KG1 (cell line): ENCODE measurements at regions not wholly inside any gene's neighbourhood (a gene's known extent, or its start where the extent isn't known, plus 50 kb on each side); places are given as distances from the start of the nearest gene placed in this dataset.
"Not testable (repeated sequence)": the region's sequence is repeated elsewhere in the genome, so short reads cannot be mapped to it uniquely, and the experiment has no call there.

Experiments used
- DNase-seq: peaks from one replicate; lab custom pipeline; 2025; lab: John Stamatoyannopoulos, UW

DNA sequence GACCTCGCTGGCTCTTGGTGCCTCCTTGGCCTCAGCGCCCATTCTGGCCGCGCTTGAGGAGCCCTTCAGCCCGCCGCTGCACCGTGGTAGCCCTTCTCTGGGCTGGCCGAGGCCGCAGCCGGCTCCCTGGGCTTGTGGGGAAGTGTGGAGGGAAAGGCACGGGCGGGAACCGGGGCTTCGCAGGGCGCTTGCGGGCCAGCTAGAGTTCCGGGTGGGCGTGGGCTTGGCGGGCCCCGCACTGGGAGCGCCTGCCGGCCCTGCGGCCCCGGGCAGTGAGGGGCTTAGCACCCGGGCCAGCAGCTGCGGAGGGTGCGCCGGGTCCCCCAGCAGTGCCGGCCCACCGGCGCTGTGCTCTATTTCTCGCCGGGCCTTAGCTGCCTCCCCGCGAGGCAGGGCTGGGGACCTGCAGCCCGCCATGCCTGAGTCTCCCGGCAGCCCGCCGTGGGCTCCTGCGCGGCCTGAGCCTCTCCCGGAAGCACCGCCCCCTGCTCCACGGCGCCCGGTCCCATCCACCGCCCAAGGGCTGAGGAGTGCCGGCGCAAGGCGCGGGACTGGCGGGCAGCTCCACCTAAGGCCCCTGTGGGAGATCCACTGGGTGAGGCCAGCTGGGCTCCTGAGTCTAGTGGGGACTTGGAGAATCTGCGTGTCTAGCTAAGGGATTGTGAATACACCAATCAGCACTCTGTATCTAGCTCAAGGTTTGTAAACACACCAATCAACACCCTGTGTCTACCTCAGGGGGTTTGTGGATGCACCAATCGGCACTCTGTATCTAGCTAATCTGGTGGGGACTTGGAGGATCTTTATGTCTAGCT is 141.1 kb downstream of the SLCO4C1 start:
- not testable (repeated sequence) for DNase-seq

DNA sequence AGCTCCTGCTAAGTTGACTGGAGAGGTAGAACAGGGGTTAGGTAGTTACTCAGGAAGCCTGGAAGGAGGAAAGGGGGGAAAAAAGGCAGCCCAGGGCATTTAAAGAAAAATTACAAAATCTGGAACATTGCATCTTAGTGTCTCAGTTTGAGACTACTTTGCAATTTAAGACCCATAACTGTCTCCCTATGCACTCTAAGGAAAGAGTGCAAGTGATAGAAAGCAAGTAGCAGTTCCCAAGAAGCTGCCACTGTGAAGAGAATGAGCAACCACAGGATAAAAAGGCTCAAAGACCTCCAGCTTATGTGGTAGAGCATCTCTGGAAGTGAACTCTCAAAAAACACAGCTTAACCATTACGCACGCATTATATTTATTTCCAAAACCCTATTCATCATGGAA is 141.8 kb downstream of the SLCO4C1 start:
- DNase-seq = no peak

DNA sequence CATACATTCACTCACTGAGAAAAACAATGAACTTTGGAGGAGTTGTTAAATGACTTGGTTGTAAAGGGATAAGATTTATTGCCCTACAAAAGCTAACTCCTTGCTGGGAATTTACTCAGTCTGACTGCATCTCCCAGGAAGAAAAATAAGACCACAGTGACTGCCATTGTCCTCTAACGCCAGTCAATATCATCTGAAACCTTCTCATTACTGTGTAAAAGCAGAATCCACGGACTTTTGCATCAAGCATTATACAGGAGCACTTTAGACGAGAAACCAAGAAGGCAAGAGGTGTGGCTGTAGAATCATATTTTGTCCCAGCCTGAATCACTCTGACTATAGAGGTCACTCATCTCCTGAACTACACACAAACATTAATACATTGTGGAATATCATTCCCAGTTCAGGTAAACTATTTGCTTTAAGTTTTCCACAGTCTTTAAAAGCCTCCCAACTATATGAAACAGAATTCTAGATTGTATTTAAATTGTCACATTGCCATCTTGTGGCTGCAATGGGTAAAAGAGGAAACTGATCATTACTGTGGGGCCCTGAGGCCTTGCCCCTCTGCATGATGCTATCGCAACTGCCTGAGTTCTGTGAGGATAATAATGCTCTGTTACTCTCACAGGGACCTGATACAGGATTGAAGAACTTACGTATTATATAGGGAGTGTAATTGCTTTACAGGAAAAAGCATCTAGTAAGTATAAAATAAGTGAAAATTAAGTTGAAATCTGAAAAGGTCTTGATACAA is 142.9 kb downstream of the SLCO4C1 start:
- peak; percentile 4 for DNase-seq

DNA sequence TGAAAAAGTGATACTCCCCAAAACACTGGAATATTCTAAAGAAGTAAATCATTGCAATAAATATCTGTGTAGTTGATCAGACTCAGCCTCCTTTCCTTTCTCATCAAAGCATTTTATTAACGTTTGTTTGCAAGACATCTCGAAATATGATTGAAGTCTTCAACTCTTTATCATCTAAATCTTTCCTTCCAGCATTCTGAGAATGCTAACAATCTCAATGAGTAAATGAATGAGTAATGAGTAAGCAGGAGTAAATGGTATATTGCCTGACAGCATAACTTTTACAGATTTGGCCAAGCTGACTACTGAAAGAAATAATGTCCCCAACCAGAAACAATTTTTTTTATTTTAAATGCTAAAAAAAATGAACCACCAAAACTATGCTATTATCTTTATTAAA is 157.1 kb downstream of the SLCO4C1 start:
- no peak for DNase-seq

DNA sequence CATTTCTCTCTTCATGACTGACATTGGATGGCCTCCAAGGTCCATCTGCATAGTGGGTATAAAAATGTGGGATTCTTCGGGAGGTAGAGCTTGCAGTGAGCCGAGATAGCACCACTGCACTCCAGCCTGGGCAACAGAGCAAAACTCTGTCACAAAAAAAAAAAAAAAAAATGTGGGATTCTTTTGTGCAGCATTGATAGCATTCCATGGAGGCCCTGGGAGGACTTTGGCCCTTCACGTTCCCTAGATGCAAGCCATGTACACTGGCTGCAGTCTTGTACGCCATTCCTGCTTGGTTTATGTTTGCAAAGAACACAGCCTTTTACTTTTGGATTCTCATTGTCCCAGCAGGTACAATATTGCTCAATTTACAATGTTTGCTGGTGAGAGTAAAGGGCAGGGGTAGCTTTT is 157.8 kb downstream of the SLCO4C1 start:
- DNase-seq = no peak

DNA sequence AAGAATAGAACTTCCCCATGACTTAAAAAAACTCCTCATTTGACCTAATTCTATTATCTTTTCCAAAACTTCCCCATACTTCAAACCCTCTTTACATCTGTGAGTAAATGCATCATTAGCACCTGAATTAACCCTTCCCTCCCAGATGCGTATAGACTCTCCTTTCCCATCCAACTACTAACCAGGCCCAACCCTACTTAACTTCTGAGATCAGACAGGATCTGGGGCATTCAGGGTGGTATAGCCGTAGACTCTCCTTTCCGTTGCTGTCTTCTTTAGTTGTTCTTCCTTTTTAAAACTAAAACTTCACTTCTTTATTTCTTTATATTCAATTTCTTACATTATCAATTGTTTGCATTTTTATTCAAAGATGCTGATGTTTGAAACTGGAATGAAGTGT is 165.2 kb downstream of the SLCO4C1 start:
- no peak for DNase-seq

DNA sequence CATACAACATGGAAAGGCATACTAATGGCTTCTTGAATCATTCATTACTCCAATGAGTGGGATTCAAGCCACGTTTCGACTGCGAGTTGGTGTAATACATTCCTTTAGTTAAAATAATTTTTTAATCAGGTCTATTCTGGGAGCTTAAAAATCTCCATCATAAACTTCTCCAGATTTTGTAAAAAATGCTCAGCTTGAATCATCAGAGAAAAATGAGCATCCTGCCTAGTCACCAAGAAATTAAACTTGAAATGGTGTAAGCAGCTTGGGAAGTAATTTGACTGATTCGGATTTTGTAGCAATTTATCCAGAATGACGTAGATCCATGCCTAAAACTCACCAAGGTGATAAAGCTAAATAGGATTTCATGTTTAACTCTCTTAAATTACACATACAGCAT is 165.7 kb downstream of the SLCO4C1 start:
- no peak for DNase-seq

DNA sequence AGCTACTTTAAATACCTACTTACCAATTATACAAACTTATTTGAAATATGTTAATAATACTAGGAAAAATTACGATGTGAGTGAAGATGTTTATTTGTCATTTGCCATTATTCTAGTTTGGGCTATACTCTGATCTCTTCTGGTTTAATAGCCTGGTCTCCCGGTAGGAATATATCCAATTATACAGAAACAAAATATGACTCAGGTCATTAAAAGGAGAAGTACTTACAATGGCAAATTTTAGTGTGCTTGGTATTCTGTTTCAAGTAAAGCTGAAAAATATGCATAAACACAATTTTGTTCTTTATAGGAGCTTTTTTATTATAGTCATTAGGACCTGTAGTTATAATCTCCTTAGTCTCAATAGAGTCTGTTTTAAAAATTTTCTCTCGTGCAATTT is 176.8 kb downstream of the SLCO4C1 start:
- DNase-seq = no peak

DNA sequence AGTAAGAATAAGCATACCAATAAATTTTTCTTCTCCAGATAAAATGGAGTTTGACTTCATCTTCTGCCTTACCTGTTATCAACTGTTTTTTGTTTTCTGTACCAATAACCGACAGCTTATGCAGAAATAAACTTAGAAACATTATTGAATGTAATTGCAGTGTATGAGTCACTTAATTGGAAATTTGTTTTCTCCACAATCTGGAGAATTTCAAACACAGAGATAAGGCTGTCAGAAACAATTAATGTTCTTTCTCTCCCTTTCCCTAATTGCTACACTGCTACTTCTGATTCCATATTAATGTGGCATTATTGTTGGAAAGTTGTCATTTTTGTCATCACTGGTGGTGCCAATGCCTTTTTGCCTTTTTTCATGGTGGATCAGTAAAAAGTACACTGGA is 180.3 kb downstream of the SLCO4C1 start:
- DNase-seq = no peak

DNA sequence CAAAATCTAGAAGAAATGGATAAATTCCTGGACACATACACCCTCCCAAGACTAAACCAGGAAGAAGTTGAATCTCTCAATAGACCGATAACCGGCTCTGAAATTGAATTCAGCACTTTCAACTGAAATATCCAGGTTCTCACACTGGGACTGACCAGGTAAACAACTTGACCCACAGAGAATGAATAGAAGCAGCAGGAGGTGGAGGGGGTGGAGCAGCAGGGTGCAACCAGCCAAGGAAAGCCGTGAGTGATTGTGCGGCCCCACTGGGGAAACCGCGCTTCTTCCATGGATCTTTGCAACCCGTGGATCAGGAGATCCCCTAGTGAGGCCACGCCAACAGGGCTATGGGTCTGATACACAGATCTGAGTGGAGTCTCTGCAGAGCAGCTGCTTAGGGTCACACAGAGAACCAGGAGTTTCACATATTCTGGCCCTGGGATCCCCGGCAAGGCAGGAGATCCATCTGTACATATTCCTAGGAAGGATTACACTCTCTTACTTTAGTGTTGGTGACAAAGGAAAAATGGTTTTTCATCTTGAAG is 181.5 kb downstream of the SLCO4C1 start:
- no peak for DNase-seq

DNA sequence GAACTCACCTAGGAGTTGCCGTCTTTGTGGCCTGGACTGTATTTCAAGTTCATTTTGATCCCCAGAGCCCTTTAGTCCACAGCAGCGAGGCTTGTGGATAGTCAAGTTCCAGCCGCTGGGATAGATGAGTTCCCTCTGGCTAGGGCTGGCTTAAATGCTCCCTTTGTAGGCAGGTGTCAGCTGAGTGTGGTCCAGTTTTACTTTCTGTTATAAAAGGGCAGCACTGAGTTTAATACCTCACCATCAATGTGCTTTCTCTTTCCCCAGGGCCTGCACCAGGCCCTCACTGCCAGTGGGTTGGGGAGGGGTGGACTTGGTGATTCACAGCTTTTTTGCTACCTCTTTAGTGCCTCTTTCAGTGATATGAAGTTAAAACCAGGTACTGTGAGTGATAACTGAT is 188.2 kb downstream of the SLCO4C1 start:
- DNase-seq = no peak

DNA sequence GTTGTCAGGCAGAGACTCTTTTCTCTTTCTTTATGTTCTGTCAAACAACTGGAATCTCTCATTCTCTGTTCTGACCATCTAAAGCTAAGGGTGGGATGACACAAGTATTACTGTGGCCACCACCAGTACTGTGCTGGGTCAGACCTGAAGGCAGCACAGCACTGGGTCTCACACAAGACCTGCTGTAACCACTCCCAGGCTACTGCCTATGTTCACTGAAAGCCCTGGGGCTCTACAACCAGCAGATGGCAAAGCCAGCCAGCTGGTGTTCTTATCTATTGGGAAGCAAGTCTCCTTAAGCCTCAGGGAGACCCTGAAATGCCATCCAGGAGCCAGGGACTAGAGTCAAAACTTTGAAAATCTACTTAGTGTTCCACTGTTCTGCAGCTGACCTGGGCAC is 189.5 kb downstream of the SLCO4C1 start:
- no peak for DNase-seq

DNA sequence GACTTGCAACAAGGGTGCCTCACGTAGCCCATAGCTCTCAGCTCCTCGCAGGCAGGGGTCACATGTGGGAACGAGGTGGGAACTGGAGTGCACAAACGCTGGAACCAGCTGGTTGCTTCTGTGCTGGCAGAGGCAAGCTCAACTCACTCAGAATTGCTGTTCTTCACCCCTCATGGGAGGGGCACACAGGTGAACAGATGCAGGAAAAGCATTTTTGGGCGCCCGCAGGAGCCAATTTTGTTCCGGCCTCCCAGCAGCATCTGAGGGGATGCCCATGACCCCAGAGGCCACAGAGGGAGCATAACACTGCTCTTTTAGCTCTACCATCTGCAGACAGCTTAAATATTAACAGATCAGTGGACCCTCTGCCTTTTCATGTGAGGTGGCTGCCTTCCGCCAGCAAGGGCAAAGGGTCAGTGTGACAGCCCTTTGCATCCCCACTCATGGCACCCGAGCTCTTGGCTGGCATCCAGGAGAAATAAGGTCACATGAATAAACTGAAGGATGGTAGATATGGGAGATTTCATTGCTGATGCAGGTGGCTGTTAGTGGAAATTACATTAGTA is 196.2 kb downstream of the SLCO4C1 start:
- DNase-seq = no peak

DNA sequence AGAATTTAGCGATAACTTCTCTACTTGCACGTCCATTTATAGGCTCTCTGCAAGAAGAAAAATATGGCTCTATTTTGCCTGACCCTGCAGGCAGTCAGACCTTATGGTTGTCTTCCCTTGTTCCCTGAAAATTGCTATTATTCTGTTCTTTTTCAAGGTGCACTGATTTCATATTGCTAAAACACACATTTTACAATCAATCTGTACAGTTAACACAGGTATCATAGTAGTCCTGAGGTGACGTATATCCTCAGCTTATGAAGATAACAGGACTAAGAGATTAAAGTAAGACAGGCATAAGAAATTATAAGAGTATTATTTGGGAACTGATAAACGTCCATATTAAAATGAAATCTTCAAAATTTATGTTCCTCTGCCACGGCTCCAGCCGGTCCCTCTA is 197.0 kb downstream of the SLCO4C1 start:
- DNase-seq = not testable (repeated sequence)

DNA sequence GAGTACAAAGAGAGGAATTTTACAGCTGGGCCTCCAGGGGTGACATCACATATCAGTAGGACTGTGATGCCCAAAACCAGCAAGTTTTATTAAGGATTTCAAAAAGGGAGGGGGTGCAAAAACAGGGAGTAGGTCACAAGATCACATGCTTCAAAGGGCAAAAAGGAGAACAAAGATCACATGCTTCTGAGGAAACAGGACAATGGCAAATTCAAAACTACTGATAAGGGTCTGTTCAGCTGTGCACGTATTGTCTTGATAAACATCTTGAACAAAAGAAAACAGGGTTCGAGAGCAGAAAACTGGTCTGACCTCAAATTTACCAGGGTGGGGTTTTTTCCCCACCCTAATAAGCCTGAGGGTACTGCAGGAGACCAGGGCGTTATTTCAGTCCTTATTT is 197.5 kb downstream of the SLCO4C1 start:
- not testable (repeated sequence) for DNase-seq

DNA sequence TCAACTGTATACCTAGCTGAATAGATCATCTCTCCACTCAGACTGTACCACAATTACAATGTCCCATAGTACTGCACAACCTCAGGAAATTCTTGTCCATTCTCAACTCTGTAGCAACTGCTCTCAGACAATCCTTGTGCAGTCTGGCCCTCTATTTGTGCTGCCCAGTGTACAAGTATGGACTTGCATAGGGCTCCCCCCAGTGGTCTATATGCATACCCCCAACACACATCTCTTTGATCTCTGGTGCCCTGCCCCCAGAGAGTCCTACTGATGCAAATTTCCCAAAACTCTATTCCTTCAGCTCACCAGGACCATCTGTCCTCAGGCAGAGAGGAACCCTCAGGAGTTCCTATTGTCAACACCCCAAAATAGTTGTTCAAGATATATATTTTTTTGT is 205.3 kb downstream of the SLCO4C1 start:
- DNase-seq = no peak

DNA sequence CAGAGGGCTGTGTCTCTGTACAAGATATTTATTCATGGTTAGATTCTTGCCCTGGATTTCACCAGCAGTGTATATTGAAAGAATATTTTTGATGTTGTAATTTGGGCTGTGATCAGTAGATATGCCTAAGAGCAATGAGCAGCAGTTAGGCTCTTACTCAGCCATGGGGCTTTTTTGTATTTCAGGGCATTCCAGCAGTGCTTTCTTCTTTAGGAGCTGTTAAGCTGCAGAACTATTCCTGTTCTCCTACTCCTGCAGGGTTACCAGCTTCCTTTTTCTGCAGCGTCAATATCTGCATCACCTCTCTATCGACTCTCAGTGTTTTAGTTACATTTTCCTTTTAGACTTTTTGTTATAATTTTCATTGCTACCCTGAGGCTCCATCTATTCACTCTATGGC is 206.2 kb downstream of the SLCO4C1 start:
- DNase-seq = no peak

DNA sequence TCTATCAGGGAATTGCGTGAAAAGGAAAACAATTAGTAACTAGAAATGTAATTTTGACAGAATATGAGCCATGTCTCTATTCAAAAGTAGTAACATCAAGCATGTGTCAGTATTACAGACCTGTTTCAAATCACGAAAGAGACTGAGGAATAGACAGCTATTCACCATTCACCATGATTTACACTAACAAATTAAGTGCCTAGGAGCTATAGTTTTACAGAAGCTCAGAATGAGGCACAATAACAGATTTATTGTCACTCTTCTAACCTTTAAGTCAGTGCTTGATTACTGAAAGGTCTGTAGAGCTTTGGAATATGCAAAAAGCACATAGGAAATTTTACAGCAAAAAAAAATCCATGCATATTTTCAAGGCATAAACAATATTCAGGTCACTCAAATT is 208.2 kb downstream of the SLCO4C1 start:
- DNase-seq = no peak

DNA sequence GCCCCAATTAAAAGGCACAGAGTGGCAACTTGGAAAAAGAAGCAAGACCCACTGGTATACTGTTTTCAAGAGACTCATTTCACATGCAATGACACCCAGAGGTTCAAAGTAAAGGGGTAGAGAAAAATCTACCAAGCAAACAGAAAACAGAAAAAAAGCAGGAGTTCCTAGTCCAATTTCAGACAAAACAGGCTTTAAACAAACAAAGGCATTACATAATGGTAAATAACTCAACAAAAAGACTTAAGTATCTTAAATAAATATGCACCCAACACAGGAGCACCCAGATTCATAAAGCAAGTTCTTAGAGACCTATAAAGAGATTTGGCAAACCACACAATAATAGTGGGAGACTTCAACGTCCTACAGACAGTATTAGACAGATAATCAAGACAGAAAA is 215.8 kb downstream of the SLCO4C1 start:
- DNase-seq = no peak

DNA sequence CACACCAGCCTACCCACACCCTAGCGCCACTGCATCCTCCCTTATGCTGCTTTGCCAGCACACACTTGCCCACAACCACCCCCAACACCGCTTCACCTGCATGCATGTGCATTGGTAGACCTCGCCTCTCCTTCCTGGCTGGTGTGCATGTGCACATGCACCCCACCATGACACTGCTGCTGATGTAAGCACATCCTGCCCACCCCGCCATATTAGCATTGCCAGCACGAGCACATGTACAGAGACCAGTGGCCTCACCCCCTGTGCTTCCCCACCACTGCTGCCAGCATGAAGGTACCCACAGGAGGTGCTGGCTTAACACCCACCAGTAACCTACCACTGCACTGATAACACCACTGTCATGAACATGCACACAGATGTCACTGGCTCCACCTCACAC is 218.2 kb downstream of the SLCO4C1 start:
- DNase-seq = no peak

DNA sequence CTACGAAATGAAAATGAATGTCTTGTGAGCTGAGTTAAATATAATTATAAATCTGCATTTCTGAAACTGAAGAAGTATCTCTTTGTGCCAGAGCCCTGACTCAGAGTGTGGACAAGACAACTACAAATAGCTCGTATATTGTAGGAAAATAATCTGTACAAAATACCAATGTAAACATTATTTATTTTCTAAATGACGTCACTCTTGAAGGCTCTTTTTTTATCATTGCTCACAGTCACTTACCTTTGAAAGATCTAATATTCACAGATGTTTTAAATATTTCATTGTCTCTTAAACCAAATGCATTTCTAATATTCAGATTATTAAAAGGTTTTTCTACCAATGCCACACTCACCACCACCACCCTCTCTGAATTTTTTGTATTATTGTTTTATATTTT is 226.1 kb downstream of the SLCO4C1 start:
- DNase-seq = no peak

DNA sequence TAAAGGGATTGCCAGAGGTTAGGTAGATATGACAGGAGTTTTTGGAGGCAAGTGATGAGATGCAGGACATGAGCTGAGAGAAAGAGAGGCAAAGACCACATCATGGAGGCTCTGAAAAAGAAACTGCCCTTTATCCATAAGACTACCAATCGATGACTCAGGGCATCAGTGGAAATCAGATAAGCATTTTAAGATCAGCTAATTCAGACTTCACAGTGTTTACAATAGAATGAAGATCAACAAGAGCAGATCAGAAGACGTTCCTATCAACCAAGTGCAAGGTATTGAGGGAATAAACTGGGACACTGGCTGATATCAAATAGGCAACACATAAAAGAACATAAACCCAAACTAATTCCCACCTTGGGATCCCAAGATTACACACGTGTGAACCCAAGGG is 227.2 kb downstream of the SLCO4C1 start:
- DNase-seq = no peak

DNA sequence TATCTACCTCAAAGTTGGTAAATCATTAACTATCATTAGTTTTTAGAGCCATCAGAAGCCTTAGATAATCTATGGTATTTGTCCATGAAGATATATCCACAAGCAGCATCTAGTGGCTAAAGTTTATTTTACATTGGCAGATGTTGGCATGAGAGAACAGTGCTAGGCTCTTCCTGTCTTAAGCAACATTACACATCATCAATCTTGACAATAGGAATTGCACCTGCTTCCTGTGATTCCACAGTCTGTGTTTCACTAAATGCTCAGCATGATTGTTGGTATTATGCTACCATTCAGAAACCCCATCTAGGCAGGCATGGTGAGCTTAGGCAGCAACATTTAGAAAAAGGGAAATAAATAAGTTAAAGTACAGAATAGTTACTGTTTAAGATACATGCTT is 246.6 kb downstream of the SLCO4C1 start:
- DNase-seq = no peak
